ENCODE measurements at regions not wholly inside any gene's neighbourhood (a gene's known extent, or its start where the extent isn't known, plus 50 kb on each side); places are given as distances from the start of the nearest gene placed in this dataset.
A peak's percentile ranks its signal among the peaks of the same experiment; 100 is the strongest.

DNA sequence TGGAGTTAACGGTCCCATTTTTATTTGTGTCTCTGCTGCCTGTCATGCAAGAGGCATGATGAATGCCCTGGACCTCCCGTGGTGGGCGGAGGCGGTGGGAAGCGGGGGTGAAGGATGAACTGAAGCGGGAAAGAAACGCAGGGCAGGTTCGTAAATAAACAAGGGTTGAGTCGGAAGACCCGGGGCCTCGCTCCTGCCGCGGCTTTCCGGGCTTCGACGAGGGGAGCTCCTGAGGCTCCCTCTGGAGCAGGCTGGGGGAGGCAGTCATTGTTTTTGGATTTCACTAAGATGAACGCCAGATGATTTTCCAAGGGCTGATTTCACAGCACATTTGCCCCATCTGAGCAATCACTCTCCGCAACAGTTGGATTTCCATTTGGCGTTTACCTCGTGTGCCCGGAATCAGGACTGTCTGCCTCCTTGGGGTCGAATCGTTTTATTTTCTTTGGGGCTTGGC lies 130.2 kb downstream of the SLC38A6 start:
- DNase-seq (ENCODE audit: low read depth in 2 of 3, low spot score in 2 of 3) = no peak

- no peak for DNase-seq (ENCODE audit: low read depth in 2 of 3, low spot score in 2 of 3)
Measured at GRCh38 chr14:61110316-61111082, 129.5 kb downstream of the SLC38A6 start.

- DNase-seq (ENCODE audit: low read depth in 2 of 3, low spot score in 2 of 3) = no peak
Measured at GRCh38 chr14:61109288-61109687, 128.2 kb downstream of the SLC38A6 start.

GRCh38 chr14:61108496-61109141 lies 127.6 kb downstream of the SLC38A6 start:
- no peak for DNase-seq (ENCODE audit: low read depth in 2 of 3, low spot score in 2 of 3)

- no peak for DNase-seq (ENCODE audit: low read depth in 2 of 3, low spot score in 2 of 3)
Measured at GRCh38 chr14:61107869-61108493, 126.9 kb downstream of the SLC38A6 start.

- no peak for DNase-seq (ENCODE audit: low read depth in 2 of 3, low spot score in 2 of 3)
Measured at GRCh38 chr14:61106959-61107641, 126.1 kb downstream of the SLC38A6 start.

- DNase-seq (ENCODE audit: low read depth in 2 of 3, low spot score in 2 of 3) = no peak
Measured at GRCh38 chr14:61106271-61106958, 125.4 kb downstream of the SLC38A6 start.

GRCh38 chr14:61104358-61104757 lies 123.3 kb downstream of the SLC38A6 start:
- DNase-seq (ENCODE audit: low read depth in 2 of 3, low spot score in 2 of 3) = no peak

GRCh38 chr14:61103541-61104339 lies 122.7 kb downstream of the SLC38A6 start:
- peak in 2 of 3 donors; percentile 51 to 64 for DNase-seq (ENCODE audit: low read depth in 2 of 3, low spot score in 2 of 3)

GRCh38 chr14:61102549-61103466 lies 121.8 kb downstream of the SLC38A6 start:
- DNase-seq (ENCODE audit: low read depth in 2 of 3, low spot score in 2 of 3) = no peak

Data from hematopoietic multipotent progenitor cell (in vitro differentiated cells).